Body of pancreas (tissue), 4 donors: ENCODE measurements at regions not wholly inside any gene's neighbourhood (a gene's known extent, or its start where the extent isn't known, plus 50 kb on each side); places are given as distances from the start of the nearest gene placed in this dataset.

Source experiments
- ATAC-seq: fragments of 150-250 bp; one replicate; pipeline ENCODE4 v1.9.1; 2016
- DNase-seq, 4 donors: peaks; one replicate each; pipeline ENCODE4 v3.0.0-alpha.2; 2019
- H3K27ac ChIP-seq, 4 donors: fragments of 200-600 bp; sonication (generic); 1 replicate in 3 of 4; 2 replicates in 1 of 4; pipeline versions ENCODE4 v1.5.1 to v1.6.1; 2016 to 2019; ENCODE audit warnings: mild to moderate bottlenecking in 1 of 4, mixed read lengths in 1 of 4, moderate library complexity in 1 of 4
- H3K27me3 ChIP-seq, 2 donors: fragments of 200-600 bp; sonication (generic); one replicate each; pipeline ENCODE4 v1.6.0; 2016; ENCODE audit warnings: mild to moderate bottlenecking in 1 of 2
- H3K36me3 ChIP-seq, 2 donors: fragments of 200-600 bp; sonication (generic); replicated peaks in 1 of 2; 2 replicates each; pipeline ENCODE4 v1.5.1; 2016; ENCODE audit warnings: low read depth in 2 of 2; ENCODE audit not compliant: insufficient read depth in 1 of 2
- H3K4me1 ChIP-seq: fragments of 200-600 bp; sonication (generic); one replicate; pipeline ENCODE4 v1.6.0; 2016
- H3K4me3 ChIP-seq, 2 donors: fragments of 200-600 bp; sonication (generic); 1 replicate in 1 of 2; 2 replicates in 1 of 2; pipeline ENCODE4 v1.5.1; 2016 to 2019
- H3K9me3 ChIP-seq, 3 donors: fragments of 200-600 bp; sonication (generic); 1 replicate in 2 of 3; 2 replicates in 1 of 3; pipeline ENCODE4 v1.5.1; 2016
- POLR2A ChIP-seq, 3 donors: fragments of 450-650 bp; IDR thresholded peaks; one replicate each; pipeline ENCODE4 v1.6.1; 2016; ENCODE audit warnings: antibody characterized with exemption in 3 of 3, mild to moderate bottlenecking in 2 of 3
- WGBS, 2 donors: methylation state at CpG; one replicate each; pipeline ENCODE4 v1.1.5; 2017; 5-methylcytosine and 5-hydroxymethylcytosine counted together
- intact Hi-C: fragments of 100-400 bp; cut with DNase I; formaldehyde crosslinking; loops from one replicate; pipeline ENCODE4 v1.15.1; 2023
- TF ChIP-seq, protein P1 (sequence below), 7 experiments: fragments of 450-650 bp in 4 of 7; fragments of 200-600 bp in 3 of 7; sonication (generic) in 3 of 7; IDR thresholded peaks; one replicate each; pipeline ENCODE4 v1.5.1; 2016 to 2019; ENCODE audit warnings: antibody characterized with exemption in 7 of 7

GRCh38 chr10:43795093-43795492 lies 146.4 kb upstream of the ZNF32 start:
- intact Hi-C loops, result no loop called here
- TF ChIP-seq, protein P1, sequence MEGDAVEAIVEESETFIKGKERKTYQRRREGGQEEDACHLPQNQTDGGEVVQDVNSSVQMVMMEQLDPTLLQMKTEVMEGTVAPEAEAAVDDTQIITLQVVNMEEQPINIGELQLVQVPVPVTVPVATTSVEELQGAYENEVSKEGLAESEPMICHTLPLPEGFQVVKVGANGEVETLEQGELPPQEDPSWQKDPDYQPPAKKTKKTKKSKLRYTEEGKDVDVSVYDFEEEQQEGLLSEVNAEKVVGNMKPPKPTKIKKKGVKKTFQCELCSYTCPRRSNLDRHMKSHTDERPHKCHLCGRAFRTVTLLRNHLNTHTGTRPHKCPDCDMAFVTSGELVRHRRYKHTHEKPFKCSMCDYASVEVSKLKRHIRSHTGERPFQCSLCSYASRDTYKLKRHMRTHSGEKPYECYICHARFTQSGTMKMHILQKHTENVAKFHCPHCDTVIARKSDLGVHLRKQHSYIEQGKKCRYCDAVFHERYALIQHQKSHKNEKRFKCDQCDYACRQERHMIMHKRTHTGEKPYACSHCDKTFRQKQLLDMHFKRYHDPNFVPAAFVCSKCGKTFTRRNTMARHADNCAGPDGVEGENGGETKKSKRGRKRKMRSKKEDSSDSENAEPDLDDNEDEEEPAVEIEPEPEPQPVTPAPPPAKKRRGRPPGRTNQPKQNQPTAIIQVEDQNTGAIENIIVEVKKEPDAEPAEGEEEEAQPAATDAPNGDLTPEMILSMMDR (IDR thresholded peaks at IDR 0.05), result no peak
- no peak for TF ChIP-seq POLR2A (IDR thresholded peaks at IDR 0.05)
- no peaks in the 10 kb centered on the region for H3K36me3 ChIP-seq
- ATAC-seq (no peak), DNase-seq (no peak)
- H3K27ac ChIP-seq, result no peak overlapping the region
- no peaks in the 10 kb centered on the region for H3K27me3 ChIP-seq
- H3K4me3 ChIP-seq, result no peak overlapping the region
- H3K4me1 ChIP-seq, result no peaks in the 10 kb centered on the region
- no peaks in the 10 kb centered on the region for H3K9me3 ChIP-seq

DNA sequence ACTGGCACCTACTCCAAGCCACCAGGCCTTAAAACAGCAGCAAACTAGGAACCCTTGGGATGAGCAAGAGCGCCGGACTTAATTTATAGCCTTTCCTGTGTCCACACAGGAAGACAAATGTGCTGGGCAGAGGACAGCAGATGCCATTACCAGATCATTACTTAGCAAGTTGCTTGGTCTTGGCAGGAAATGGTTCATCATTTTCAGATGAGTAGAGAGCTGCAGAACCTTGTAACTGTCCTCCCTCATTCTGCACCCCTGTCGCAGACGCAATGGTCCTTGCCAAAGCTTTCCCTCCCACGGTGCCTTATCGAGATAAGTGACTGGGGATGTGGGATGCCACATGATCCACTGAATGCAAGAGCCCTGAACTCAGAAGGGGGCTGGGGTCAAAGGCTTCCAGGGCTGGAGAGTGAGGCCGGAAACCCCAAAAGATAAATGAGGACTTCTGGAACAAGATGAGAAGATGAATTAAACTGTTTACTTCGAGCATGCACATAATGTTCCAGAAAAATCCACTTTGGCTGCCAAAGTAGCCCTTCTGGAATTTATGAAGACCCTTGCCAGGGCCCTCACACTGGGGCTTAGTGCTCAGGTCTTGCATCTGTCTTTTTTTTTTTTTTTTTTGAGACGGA lies 145.6 kb upstream of the ZNF32 start:
- no peaks in the 10 kb centered on the region for H3K9me3 ChIP-seq
- no peak overlapping the region for H3K27ac ChIP-seq
- peak in 1 of 4 donors; percentile 48 for DNase-seq
- 84% methylated on average over 9 of the region's 9 CpGs for WGBS, 2 donors
- no peak overlapping the region for H3K4me3 ChIP-seq
- H3K36me3 ChIP-seq, result no peaks in the 10 kb centered on the region
- peak; percentile 48 for ATAC-seq
- intact Hi-C loops, result no loop called here
- no peak for TF ChIP-seq POLR2A (IDR thresholded peaks at IDR 0.05)
- TF ChIP-seq, protein P1 (IDR thresholded peaks at IDR 0.05), result no peak
- H3K4me1 ChIP-seq, result no peaks in the 10 kb centered on the region
- no peaks in the 10 kb centered on the region for H3K27me3 ChIP-seq

GRCh38 chr10:43793704-43794103 lies 145.0 kb upstream of the ZNF32 start:
- H3K27ac ChIP-seq, result no peak overlapping the region
- TF ChIP-seq, protein P1 (IDR thresholded peaks at IDR 0.05), result no peak
- no peak for TF ChIP-seq POLR2A (IDR thresholded peaks at IDR 0.05)

DNA sequence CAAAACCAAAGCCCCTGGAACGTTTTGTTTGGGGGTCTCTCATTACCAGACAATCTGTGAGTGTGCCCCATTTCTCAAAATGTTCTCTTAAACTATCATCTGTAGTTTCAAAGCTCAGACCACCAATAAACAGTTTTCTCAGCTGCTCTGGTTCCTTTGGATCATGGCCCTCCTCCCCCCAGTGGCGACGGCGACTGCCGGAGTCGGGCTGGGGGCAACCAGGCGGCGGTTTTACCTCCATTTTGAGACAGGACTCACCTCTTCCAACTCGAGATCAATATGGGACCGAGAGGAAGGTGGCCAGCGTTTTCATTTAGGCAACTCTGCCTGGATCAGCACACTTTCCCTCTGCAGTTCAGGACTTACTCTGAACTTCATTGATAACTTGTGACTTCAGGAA lies 141.5 kb upstream of the ZNF32 start:
- DNase-seq (no peak), ATAC-seq (no peak)
- no peak overlapping the region for H3K27ac ChIP-seq
- no peaks in the 10 kb centered on the region for H3K9me3 ChIP-seq
- H3K36me3 ChIP-seq, result no peaks in the 10 kb centered on the region
- H3K4me1 ChIP-seq, result no peaks in the 10 kb centered on the region
- no peak overlapping the region for H3K4me3 ChIP-seq
- H3K27me3 ChIP-seq, result no peaks in the 10 kb centered on the region
- WGBS, 2 donors, result 81% methylated on average over 11 of the region's 11 CpGs
- intact Hi-C loops, result no loop called here
- no peak for TF ChIP-seq POLR2A (IDR thresholded peaks at IDR 0.05)
- TF ChIP-seq, protein P1 (IDR thresholded peaks at IDR 0.05), result no peak

More at GRCh38 chr10:43793704-43794103, 145.0 kb upstream of the ZNF32 start:
- H3K27me3 ChIP-seq, result no peaks in the 10 kb centered on the region
- H3K9me3 ChIP-seq, result no peaks in the 10 kb centered on the region
- intact Hi-C loops, result no loop called here
- H3K4me3 ChIP-seq, result no peak overlapping the region
- DNase-seq (no peak), ATAC-seq (no peak)
- H3K4me1 ChIP-seq, result no peaks in the 10 kb centered on the region
- H3K36me3 ChIP-seq, result no peaks in the 10 kb centered on the region
- WGBS, 2 donors, result 82 to 83% methylated on average over 6 of the region's 6 CpGs

- Histone ChIP-seq H3K9me3 (no peaks in the 10 kb centered on the region), H3K27me3 (no peaks in the 10 kb centered on the region), H3K36me3 (no peaks in the 10 kb centered on the region), H3K4me3 (no peak overlapping the region), H3K4me1 (peaks cover 14% of the 10 kb centered on the region), H3K27ac (no peak overlapping the region)
- peak in 2 of 4 donors; percentile 31 to 52 for DNase-seq
- peak; percentile 58 for ATAC-seq
- no peak for TF ChIP-seq POLR2A (IDR thresholded peaks at IDR 0.05)
- TF ChIP-seq, protein P1 (IDR thresholded peaks at IDR 0.05), result peak in 5 of 7 experiments; percentile 22 to 66 (median 50)
- intact Hi-C loops, result loop anchor here (10.0 kb wide), 1 partner anchor 90 kb away; no protein-coding TSS in a partner anchor
- 28 to 38% methylated on average over 2 of the region's 2 CpGs for WGBS, 2 donors
Measured at GRCh38 chr10:43785252-43785651, 136.6 kb upstream of the ZNF32 start.
